CD4-positive, alpha-beta memory T cell (primary cell): ENCODE measurements at regions not wholly inside any gene's neighbourhood (a gene's known extent, or its start where the extent isn't known, plus 50 kb on each side); places are given as distances from the start of the nearest gene placed in this dataset.

ENCODE experiments used
- CTCF ChIA-PET: fragments of 350-600 bp; sonication (Branson Sonifier 250); formaldehyde crosslinking; loops from one replicate; lab custom pipeline; 2021; ENCODE audit warnings: inconsistent platforms; ENCODE audit not compliant: partially characterized antibody; lab: Charles Lee
- POLR2A ChIA-PET: fragments of 350-600 bp; sonication (Branson Sonifier 250); formaldehyde crosslinking; loops from one replicate; lab custom pipeline; 2021; ENCODE audit not compliant: partially characterized antibody; lab: Charles Lee
- DNase-seq, 5 donors: peaks; one replicate each; pipeline versions ENCODE4 v3.0.0 to v3.0.0-alpha.2; 2020 to 2022; ENCODE audit warnings: mixed read lengths in 1 of 5
- H3K27ac ChIP-seq: one replicate; pipeline ENCODE4 v1.7.0; 2013; ENCODE audit warnings: low read depth, low read length
- H3K27me3 ChIP-seq: 2 replicates; pipeline ENCODE4 v1.7.0; 2013; ENCODE audit warnings: mild to moderate bottlenecking, low read length, moderate library complexity; ENCODE audit not compliant: insufficient read depth
- H3K36me3 ChIP-seq: 2 replicates; pipeline ENCODE4 v1.7.0; 2013; ENCODE audit warnings: mild to moderate bottlenecking, low read length, moderate library complexity; ENCODE audit not compliant: insufficient read depth
- H3K4me1 ChIP-seq: 2 replicates; pipeline ENCODE4 v1.7.0; 2013; ENCODE audit warnings: mild to moderate bottlenecking, low read length, moderate library complexity; ENCODE audit not compliant: insufficient read depth
- H3K4me3 ChIP-seq, 2 donors: one replicate each; pipeline ENCODE4 v1.7.0; 2013; ENCODE audit warnings: low read length in 2 of 2, mild to moderate bottlenecking in 1 of 2
- H3K9me3 ChIP-seq, 2 donors: one replicate each; pipeline ENCODE4 v1.7.0; 2013; ENCODE audit warnings: low read length in 2 of 2, control low read depth in 1 of 2; ENCODE audit not compliant: control insufficient read depth in 1 of 2
- H3K27ac Mint-ChIP-seq, 7 donors: one replicate each; pipeline ENCODE4 v1.8.0; 2020 to 2021; ENCODE audit warnings: mixed read lengths in 7 of 7, mild to moderate bottlenecking in 6 of 7, inconsistent platforms in 3 of 7, moderate library complexity in 3 of 7
- H3K27me3 Mint-ChIP-seq, 2 donors: one replicate each; pipeline ENCODE4 v1.8.0; 2020 to 2021; ENCODE audit warnings: mixed read lengths in 2 of 2
- H3K36me3 Mint-ChIP-seq, 2 donors: one replicate each; pipeline ENCODE4 v1.8.0; 2020 to 2021; ENCODE audit warnings: mixed read lengths in 2 of 2, inconsistent platforms in 1 of 2, mild to moderate bottlenecking in 1 of 2
- H3K4me1 Mint-ChIP-seq, 4 donors: one replicate each; pipeline ENCODE4 v1.8.0; 2020 to 2021; ENCODE audit warnings: mixed read lengths in 4 of 4, mild to moderate bottlenecking in 1 of 4
- H3K4me3 Mint-ChIP-seq, 8 donors: one replicate each; pipeline ENCODE4 v1.8.0; 2020 to 2021; ENCODE audit warnings: mixed read lengths in 8 of 8, mild to moderate bottlenecking in 7 of 8, moderate library complexity in 6 of 8, inconsistent platforms in 3 of 8
- H3K9me3 Mint-ChIP-seq, 8 donors: one replicate each; pipeline ENCODE4 v1.8.0; 2020 to 2021; ENCODE audit warnings: mixed read lengths in 8 of 8, mild to moderate bottlenecking in 5 of 8, inconsistent platforms in 3 of 8, moderate library complexity in 1 of 8
- intact Hi-C: fragments of 100-400 bp; cut with micrococcal nuclease; formaldehyde crosslinking; loops from one replicate; pipeline ENCODE4 v1.15.1; 2023

- no peaks in the 10 kb centered on the region for H3K36me3 Mint-ChIP-seq
- H3K4me1 Mint-ChIP-seq: no peaks in the 10 kb centered on the region
- H3K9me3 Mint-ChIP-seq: peaks cover 0 to 14% (median 6%) of the 10 kb centered on the region in 8 donors
- POLR2A ChIA-PET: no interaction called here
- DNase-seq: no peak
- no peak overlapping the region for H3K27ac Mint-ChIP-seq
- H3K36me3 ChIP-seq: no peaks in the 10 kb centered on the region
- H3K4me1 ChIP-seq: no peaks in the 10 kb centered on the region
- no peak overlapping the region for H3K27ac ChIP-seq
- CTCF ChIA-PET: no interaction called here
- no peaks in the 10 kb centered on the region for H3K27me3 ChIP-seq
- intact Hi-C loops: no loop called here
- no peak overlapping the region for H3K4me3 Mint-ChIP-seq
- H3K27me3 Mint-ChIP-seq: no peaks in the 10 kb centered on the region
- no peak overlapping the region for H3K4me3 ChIP-seq
- no peaks in the 10 kb centered on the region for H3K9me3 ChIP-seq
These were observed 97.2 kb upstream of the TMCO5A start for GRCh38 chr15:37837276-37837675.

GRCh38 chr15:37847776-37848175, 86.7 kb upstream of the TMCO5A start:
- no peak for DNase-seq
- H3K4me3 Mint-ChIP-seq: no peak overlapping the region
- peaks cover 0 to 15% (median 1%) of the 10 kb centered on the region in 8 donors for H3K9me3 Mint-ChIP-seq
- H3K4me1 ChIP-seq: no peaks in the 10 kb centered on the region
- H3K27ac ChIP-seq: no peak overlapping the region
- H3K36me3 Mint-ChIP-seq: no peaks in the 10 kb centered on the region
- H3K27me3 Mint-ChIP-seq: no peaks in the 10 kb centered on the region
- no peak overlapping the region for H3K4me3 ChIP-seq
- POLR2A ChIA-PET: no interaction called here
- intact Hi-C loops: no loop called here
- no peaks in the 10 kb centered on the region for H3K4me1 Mint-ChIP-seq
- CTCF ChIA-PET: no interaction called here
- no peaks in the 10 kb centered on the region for H3K9me3 ChIP-seq
- no peaks in the 10 kb centered on the region for H3K27me3 ChIP-seq
- H3K27ac Mint-ChIP-seq: no peak overlapping the region
- H3K36me3 ChIP-seq: no peaks in the 10 kb centered on the region

- Histone ChIP-seq H3K9me3 (no peaks in the 10 kb centered on the region), H3K27ac (no peak overlapping the region), H3K36me3 (no peaks in the 10 kb centered on the region), H3K4me1 (no peaks in the 10 kb centered on the region), H3K27me3 (no peaks in the 10 kb centered on the region), H3K4me3 (no peak overlapping the region)
- Mint-ChIP-seq H3K27me3 (peaks cover 0 to 1% of the 10 kb centered on the region in 2 donors), H3K27ac (no peak overlapping the region), H3K4me1 (no peaks in the 10 kb centered on the region), H3K4me3 (no peak overlapping the region), H3K36me3 (no peaks in the 10 kb centered on the region), H3K9me3 (peaks cover 0 to 4% (median 0%) of the 10 kb centered on the region in 8 donors)
- ChIA-PET CTCF (no interaction called here), POLR2A (no interaction called here)
- intact Hi-C loops: no loop called here
- DNase-seq: no peak
These were observed 78.3 kb upstream of the TMCO5A start for GRCh38 chr15:37856109-37856508.

- Mint-ChIP-seq H3K36me3 (no peaks in the 10 kb centered on the region), H3K4me3 (no peak overlapping the region)
These were observed 73.5 kb upstream of the TMCO5A start for GRCh38 chr15:37860896-37861295.

GRCh38 chr15:37865687-37866086, 68.8 kb upstream of the TMCO5A start:
- no peak for DNase-seq
- intact Hi-C loops: no loop called here
- Mint-ChIP-seq H3K27me3 (peaks cover 1 to 2% of the 10 kb centered on the region in 2 donors), H3K27ac (no peak overlapping the region), H3K36me3 (no peaks in the 10 kb centered on the region), H3K9me3 (peaks cover 0 to 3% (median 0%) of the 10 kb centered on the region in 8 donors), H3K4me3 (no peak overlapping the region), H3K4me1 (no peaks in the 10 kb centered on the region)
- H3K27ac ChIP-seq: no peak overlapping the region
- no peaks in the 10 kb centered on the region for H3K36me3 ChIP-seq
- ChIA-PET POLR2A (no interaction called here), CTCF (no interaction called here)
- H3K4me3 ChIP-seq: no peak overlapping the region
- no peaks in the 10 kb centered on the region for H3K4me1 ChIP-seq
- no peaks in the 10 kb centered on the region for H3K9me3 ChIP-seq
- no peaks in the 10 kb centered on the region for H3K27me3 ChIP-seq

More at GRCh38 chr15:37860896-37861295, 73.5 kb upstream of the TMCO5A start:
- Mint-ChIP-seq H3K27ac (no peak overlapping the region), H3K27me3 (no peaks in the 10 kb centered on the region), H3K4me1 (no peaks in the 10 kb centered on the region), H3K9me3 (peaks cover 0 to 3% (median 0%) of the 10 kb centered on the region in 8 donors)
- POLR2A ChIA-PET: no interaction called here
- H3K36me3 ChIP-seq: no peaks in the 10 kb centered on the region
- CTCF ChIA-PET: no interaction called here
- DNase-seq: no peak
- intact Hi-C loops: no loop called here
- H3K27ac ChIP-seq: no peak overlapping the region
- H3K27me3 ChIP-seq: no peaks in the 10 kb centered on the region
- no peaks in the 10 kb centered on the region for H3K9me3 ChIP-seq
- H3K4me3 ChIP-seq: no peak overlapping the region
- no peaks in the 10 kb centered on the region for H3K4me1 ChIP-seq

GRCh38 chr15:37870711-37871110, 63.7 kb upstream of the TMCO5A start:
- H3K27me3 Mint-ChIP-seq: peaks cover 1 to 4% of the 10 kb centered on the region in 2 donors
- Histone ChIP-seq H3K27ac (no peak overlapping the region), H3K36me3 (no peaks in the 10 kb centered on the region), H3K4me3 (no peak overlapping the region), H3K4me1 (no peaks in the 10 kb centered on the region), H3K27me3 (no peaks in the 10 kb centered on the region), H3K9me3 (no peaks in the 10 kb centered on the region)
- H3K27ac Mint-ChIP-seq: no peak overlapping the region
- H3K4me3 Mint-ChIP-seq: no peak overlapping the region
- no peak for DNase-seq
- no peaks in the 10 kb centered on the region for H3K9me3 Mint-ChIP-seq
- intact Hi-C loops: no loop called here
- CTCF ChIA-PET: no interaction called here
- no peaks in the 10 kb centered on the region for H3K36me3 Mint-ChIP-seq
- POLR2A ChIA-PET: no interaction called here
- no peaks in the 10 kb centered on the region for H3K4me1 Mint-ChIP-seq

GRCh38 chr15:37872661-37873060, 61.8 kb upstream of the TMCO5A start:
- H3K27ac Mint-ChIP-seq: no peak overlapping the region
- Histone ChIP-seq H3K27me3 (no peaks in the 10 kb centered on the region), H3K27ac (no peak overlapping the region), H3K4me3 (no peak overlapping the region), H3K9me3 (no peaks in the 10 kb centered on the region), H3K36me3 (no peaks in the 10 kb centered on the region), H3K4me1 (no peaks in the 10 kb centered on the region)
- CTCF ChIA-PET: no interaction called here
- no peak overlapping the region for H3K4me3 Mint-ChIP-seq
- no peaks in the 10 kb centered on the region for H3K4me1 Mint-ChIP-seq
- POLR2A ChIA-PET: no interaction called here
- intact Hi-C loops: no loop called here
- no peaks in the 10 kb centered on the region for H3K36me3 Mint-ChIP-seq
- DNase-seq: no peak
- H3K27me3 Mint-ChIP-seq: peaks cover 4 to 6% of the 10 kb centered on the region in 2 donors
- H3K9me3 Mint-ChIP-seq: no peaks in the 10 kb centered on the region

- H3K4me3 ChIP-seq: no peak overlapping the region
- Mint-ChIP-seq H3K27ac (no peak overlapping the region), H3K4me1 (no peaks in the 10 kb centered on the region), H3K36me3 (no peaks in the 10 kb centered on the region), H3K9me3 (no peaks in the 10 kb centered on the region), H3K4me3 (no peak overlapping the region), H3K27me3 (peaks cover 4 to 6% of the 10 kb centered on the region in 2 donors)
- DNase-seq: no peak
- H3K27ac ChIP-seq: no peak overlapping the region
- no peaks in the 10 kb centered on the region for H3K27me3 ChIP-seq
- H3K9me3 ChIP-seq: no peaks in the 10 kb centered on the region
- no peaks in the 10 kb centered on the region for H3K36me3 ChIP-seq
- no peaks in the 10 kb centered on the region for H3K4me1 ChIP-seq
- CTCF ChIA-PET: interaction anchor here (0.7 kb wide), 1 partner anchor 1144 kb away, joined by 3 read pairs; no protein-coding TSS in a partner anchor
- intact Hi-C loops: no loop called here
- POLR2A ChIA-PET: no interaction called here
These were observed 61.1 kb upstream of the TMCO5A start for GRCh38 chr15:37873336-37873735.
